GM19238 (cell line): ENCODE measurements at regions not wholly inside any gene's neighbourhood (a gene's known extent, or its start where the extent isn't known, plus 50 kb on each side); places are given as distances from the start of the nearest gene placed in this dataset.
"Not testable (repeated sequence)": the region's sequence is repeated elsewhere in the genome, so short reads cannot be mapped to it uniquely, and the experiment has no call there.

ENCODE experiments used
- DNase-seq: peaks from one replicate; pipeline ENCODE4 v3.0.0; 2011; ENCODE audit warnings: low spot score; ENCODE audit not compliant: insufficient read length

GRCh38 chr5:6273749-6274148, 104.6 kb downstream of the MED10 start:
- no peak for DNase-seq

DNA sequence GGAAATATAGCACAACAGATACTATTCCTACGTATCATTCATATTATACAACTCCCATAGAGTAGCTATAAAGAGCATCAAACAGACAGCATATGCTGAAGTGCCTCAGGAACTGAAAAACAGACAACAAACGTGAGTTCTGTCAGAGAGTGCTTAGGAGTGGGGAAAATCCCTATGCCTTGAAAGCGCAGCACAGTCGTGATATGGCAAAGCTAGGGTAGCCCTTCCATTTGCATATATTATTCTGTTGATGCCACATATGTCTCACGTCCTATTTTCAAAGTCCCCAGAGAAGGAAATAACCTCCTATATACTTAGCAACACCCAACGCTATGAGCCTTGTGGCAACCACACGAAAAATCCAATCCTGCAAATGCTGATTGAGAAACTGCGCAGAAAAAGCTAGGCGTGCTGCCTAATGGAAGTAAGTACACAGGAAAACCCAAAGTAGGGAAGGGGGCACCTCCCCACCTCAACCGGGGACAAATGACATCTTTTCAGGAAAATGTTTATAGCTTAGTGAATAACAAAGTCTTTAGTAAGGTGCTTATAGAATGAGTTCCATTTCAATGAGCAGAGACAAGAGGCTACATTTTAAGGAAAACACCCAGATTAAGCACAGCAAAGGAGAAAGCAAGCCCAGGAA, 105.1 kb downstream of the MED10 start:
- DNase-seq, result no peak

DNA sequence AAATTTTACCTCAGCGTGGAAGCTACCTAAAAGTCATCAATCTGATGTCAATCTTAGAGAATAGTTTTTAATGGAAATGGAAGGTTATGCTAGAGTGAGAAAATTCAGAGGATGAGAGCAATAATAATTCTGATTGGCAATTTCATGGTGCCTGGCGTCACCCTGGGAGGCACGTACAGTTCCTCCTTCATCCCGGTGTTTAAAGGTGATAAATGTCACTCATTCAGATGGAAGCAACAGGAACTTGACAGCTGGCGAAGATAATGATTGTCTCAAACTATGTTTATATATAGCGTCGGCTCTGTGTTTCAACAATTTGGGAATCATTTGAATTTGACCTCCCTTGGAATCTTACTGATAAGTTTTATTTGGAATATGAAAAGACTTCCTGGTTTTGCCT, 108.4 kb downstream of the MED10 start:
- DNase-seq, result no peak

- DNase-seq, result no peak
These were observed 111.6 kb downstream of the MED10 start for GRCh38 chr5:6266671-6267197.

- DNase-seq, result no peak
These were observed 114.0 kb downstream of the MED10 start for GRCh38 chr5:6264394-6264793.

- DNase-seq, result no peak
These were observed 115.5 kb downstream of the MED10 start for GRCh38 chr5:6262651-6263363.

DNA sequence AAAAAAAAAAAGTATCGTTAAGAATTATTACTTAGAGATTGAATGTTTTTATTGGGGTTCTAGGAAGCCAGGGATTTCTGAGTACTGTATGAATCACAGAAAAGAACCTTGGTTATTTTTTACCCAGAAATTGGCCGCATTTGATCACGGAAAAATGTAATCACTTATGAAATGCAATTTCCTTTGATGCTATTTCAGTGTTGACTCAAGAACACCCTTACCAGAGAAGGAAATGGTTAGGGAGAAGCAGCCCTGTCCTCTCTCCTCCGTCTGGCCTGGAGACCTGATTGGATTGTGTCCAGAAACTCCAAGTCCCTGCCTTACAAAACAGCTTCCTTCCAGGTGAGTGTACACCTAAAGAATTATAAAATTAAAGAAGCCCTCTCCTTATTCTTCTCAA, 116.7 kb downstream of the MED10 start:
- no peak for DNase-seq

GRCh38 chr5:6261256-6261655, 117.1 kb downstream of the MED10 start:
- no peak for DNase-seq

DNA sequence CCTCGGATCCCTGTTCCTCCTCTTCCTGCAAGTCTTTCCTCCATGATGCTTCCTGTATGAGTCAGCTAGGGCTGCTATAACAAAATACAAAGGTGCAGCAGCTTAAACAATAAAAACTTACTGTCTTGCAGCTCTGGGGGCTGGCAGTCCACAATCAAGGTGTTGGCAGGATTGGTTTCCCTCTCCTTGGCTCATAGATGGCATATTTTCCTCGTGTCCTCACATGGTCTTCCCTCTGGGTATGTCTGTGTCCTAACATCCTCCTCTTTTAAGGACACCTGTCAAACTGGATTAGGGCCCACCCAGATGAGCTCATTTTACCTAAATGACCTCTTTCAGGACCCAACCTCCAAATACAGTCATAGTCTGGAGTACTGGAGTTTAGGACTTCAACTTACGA, 117.5 kb downstream of the MED10 start:
- DNase-seq, result no peak

DNA sequence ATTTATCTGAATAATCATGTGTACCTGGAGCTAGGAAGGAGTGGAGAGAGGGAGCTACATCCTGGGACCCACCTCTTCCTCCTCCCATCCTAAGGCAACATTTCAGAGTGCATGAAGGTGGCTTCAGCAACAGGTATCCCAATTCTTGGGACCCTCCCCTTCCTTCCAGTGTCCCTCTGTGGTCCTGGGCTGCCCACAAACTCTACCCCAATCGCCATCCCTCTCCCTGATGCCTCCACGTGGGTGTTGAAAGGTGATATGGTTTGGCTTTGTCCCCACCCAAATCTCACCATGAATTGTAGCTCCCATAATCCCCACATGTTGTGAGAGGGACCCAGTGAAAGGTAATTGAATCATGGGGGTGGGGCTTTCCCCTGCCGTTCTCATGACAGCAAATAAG, 121.4 kb downstream of the MED10 start:
- no peak for DNase-seq

GRCh38 chr5:6255956-6256355, 122.4 kb downstream of the MED10 start:
- no peak for DNase-seq

DNA sequence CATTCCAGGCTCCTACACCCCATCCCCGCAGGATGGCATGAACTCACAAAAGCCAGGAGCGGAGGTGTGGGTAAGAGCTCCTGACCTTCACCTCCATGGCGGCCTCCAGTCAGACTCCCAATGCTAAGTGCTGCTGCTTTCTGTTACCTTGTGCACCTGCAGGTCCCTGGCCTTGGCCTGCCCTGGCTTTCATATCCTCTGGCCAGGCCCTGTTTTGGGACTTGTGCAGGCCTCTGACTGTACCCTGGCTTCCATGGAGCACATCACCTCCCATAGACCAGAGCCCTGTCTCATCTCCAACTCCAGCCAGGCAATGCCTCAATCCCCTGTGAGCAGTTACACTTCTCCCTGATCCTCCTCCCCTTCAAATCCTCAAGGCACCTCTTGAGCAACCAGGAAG, 124.5 kb downstream of the MED10 start:
- DNase-seq, result no peak

DNA sequence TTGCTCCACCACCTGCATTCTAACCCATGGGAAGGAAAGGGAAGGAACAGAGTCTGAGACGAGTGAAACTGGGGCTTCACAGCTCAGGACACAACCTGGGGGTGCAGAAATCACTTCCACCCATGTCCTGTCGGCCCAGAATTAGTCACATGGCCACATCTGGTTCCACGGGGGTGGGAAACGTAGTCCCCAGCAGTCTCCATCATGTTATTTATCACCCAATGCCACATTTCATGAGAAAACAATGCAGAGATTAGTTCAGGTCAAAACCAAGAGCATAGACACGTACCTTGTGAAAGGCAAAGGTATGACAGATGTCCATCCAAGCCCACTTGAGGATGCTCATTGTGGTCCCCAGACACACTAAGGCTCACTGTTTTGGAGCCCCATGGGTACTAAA, 125.1 kb downstream of the MED10 start:
- no peak for DNase-seq

- no peak for DNase-seq
These were observed 125.8 kb downstream of the MED10 start for GRCh38 chr5:6252581-6252980.

DNA sequence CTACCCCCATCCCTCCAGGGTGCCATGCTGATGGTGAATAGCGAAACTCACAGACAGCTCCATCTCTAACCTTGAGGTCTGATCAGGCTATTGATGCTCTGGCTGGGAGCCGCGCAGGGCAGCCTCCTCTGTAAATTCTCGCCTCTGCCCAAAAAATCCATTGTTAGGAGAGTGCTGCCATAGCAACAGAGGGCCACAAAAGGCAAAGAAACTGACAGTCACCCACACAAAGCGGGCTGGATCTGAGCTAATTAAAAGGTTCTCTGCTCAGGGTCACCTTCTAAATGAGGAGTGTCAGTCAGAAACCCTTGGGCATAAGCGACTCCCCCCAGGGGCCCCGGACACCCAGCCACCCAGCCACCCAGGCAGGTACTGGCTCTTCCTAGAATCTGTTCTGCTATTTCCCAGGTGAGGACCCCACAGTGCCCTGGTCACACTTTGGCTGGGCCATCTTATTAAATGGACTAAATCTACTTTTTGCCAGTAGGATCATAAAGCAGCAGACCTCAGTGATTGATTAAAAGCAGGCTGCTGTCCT, 126.7 kb downstream of the MED10 start:
- no peak for DNase-seq

DNA sequence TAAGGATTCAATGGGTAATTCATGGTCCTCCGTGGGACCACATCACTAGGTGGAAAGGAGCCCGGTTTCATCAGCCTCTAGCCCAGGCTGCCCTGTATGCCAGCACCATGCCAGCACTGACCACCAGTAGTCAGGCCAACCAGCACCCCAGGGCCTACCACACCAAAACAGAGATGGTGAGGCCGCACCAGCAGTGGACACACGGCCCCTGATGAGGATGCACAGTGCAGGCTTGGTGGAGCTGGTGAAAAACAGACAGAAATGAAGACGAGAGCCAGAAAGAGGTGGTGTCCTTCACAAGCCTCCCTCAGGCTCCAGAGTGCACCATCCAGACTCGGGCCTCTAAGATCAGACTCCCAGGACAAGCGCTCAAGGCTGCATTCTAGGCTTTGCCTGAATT, 128.2 kb downstream of the MED10 start:
- no peak for DNase-seq

DNA sequence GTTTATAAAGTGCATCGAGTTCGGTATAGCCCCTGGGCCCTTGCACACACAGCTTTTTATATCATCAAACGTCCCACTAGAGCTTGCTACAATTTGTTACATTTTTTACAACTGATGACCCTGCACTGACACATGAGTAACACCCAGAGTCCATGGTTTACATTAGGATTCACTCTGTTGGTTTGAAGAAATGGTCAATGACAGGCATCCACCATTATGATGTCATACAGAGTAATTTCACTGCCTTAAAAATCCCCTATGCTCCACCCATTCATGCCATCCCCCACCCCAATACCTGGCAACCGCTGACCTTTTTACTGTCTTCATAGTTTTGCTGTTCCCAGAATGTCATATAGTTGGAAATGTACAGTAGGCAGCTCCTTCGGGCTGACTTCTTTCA, 130.2 kb downstream of the MED10 start:
- no peak for DNase-seq

GRCh38 chr5:6246820-6247437, 131.4 kb downstream of the MED10 start:
- no peak for DNase-seq

GRCh38 chr5:6244339-6244714, 134.0 kb downstream of the MED10 start:
- no peak for DNase-seq

DNA sequence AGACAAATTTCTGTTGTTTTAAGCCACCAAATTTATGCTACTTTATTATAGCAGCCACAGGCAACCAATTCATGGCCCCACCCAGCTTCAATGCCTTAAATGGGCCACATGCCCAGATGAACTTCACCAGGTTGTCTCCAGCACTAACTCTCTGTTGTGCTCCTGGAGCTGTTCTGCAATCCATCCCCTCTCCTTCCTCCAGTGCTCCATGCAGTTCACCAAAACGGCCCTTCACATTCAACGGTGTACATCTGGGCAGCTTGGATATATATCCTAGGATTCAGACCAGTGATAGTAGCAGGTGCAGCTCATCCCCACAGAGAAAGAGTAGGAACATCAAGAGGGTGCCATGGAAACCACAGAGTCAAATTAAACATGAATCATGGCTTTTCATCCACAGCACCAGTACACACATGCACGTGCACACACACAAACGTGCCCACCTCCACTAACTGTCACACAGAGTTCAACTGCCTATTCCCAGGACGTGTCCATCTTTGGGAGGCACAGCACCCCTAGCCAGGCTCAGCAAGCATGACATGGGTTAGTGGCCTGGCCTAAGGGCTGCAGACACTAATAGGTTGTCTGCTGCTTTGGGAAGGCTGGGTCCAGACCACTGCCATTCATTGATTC, 134.5 kb downstream of the MED10 start:
- DNase-seq, result no peak

- not testable (repeated sequence) for DNase-seq
These were observed 137.3 kb downstream of the MED10 start for GRCh38 chr5:6241056-6241455.
